K562 (cell line): ENCODE measurements at regions not wholly inside any gene's neighbourhood (a gene's known extent, or its start where the extent isn't known, plus 50 kb on each side); places are given as distances from the start of the nearest gene placed in this dataset.

Experiments used
- ATAC-seq: fragments of 200-7000 bp; cut with Tn5 transposase; 3 replicates; pipeline ENCODE4 v1.9.1; 2020; ENCODE audit warnings: moderate library complexity
- BruUV-seq: library from RNA; stranded (reverse); fragments of 400-500 nt; replicated peaks from 2 replicates; lab custom pipeline; 2021; lab: Mats Ljungman, UMichigan
- CTCF ChIA-PET: fragments of 300-600 bp; formaldehyde crosslinking; extraction: SDS; loops from one replicate; lab custom pipeline; 2021; ENCODE audit warnings: low intra/inter-chr PET ratio; lab: Yijun Ruan, JAX
- POLR2A ChIA-PET: fragments of 300-600, 350-650 bp; sonication (Branson Sonifier 250); formaldehyde crosslinking; extraction: SDS; loops from one replicate; lab custom pipeline; 2021; ENCODE audit warnings: antibody characterized with exemption, inconsistent platforms; lab: Yijun Ruan, JAX
- DNase-seq, 4 experiments: peaks; one replicate each; pipeline versions ENCODE4 v3.0.0 to v3.0.0-alpha.2; 2011 to 2018; ENCODE audit warnings: low spot score in 3 of 4, mixed read lengths in 3 of 4; ENCODE audit errors: extremely low read depth in 1 of 4
- FAIRE-seq: peaks from 2 replicates; lab custom pipeline; 2011; peaks lifted over from hg19 to GRCh38; lab: Jason Lieb, UNC
- H2AFZ ChIP-seq: 2 replicates; pipeline ENCODE4 v1.6.0; 2011; ENCODE audit warnings: low read depth, low read length, control low read depth, inconsistent platforms
- H3K27ac ChIP-seq: fragments of 200-600 bp; 3 replicates; pipeline ENCODE4 v1.8.0; 2011; ENCODE audit warnings: low read depth, mild to moderate bottlenecking, control low read depth, inconsistent platforms, low read length, moderate library complexity, mixed read lengths; ENCODE audit errors: extremely low read depth
- H3K27me3 ChIP-seq, 2 experiments: fragments of 300-600 bp in 1 of 2; 2 replicates in 1 of 2; 3 replicates in 1 of 2; pipeline versions ENCODE4 v1.6.0 to v1.8.0; 2011; ENCODE audit warnings: inconsistent platforms in 2 of 2, low read length in 2 of 2, mild to moderate bottlenecking in 1 of 2, mixed read lengths in 1 of 2, moderate library complexity in 1 of 2; ENCODE audit not compliant: control insufficient read depth in 2 of 2, insufficient read depth in 2 of 2
- H3K36me3 ChIP-seq: fragments of 300-600 bp; 3 replicates; pipeline ENCODE4 v1.8.0; 2011; ENCODE audit warnings: mild to moderate bottlenecking, low read length, inconsistent platforms; ENCODE audit not compliant: control insufficient read depth, insufficient read depth
- H3K4me1 ChIP-seq, 2 experiments: fragments of 200-600 bp in 1 of 2; replicated peaks in 1 of 2; 2 replicates in 1 of 2; 3 replicates in 1 of 2; pipeline versions ENCODE4 v1.5.1 to v1.8.0; 2011; ENCODE audit warnings: inconsistent platforms in 2 of 2, low read length in 2 of 2, mild to moderate bottlenecking in 1 of 2, mixed read lengths in 1 of 2, moderate library complexity in 1 of 2; ENCODE audit not compliant: control insufficient read depth in 2 of 2, insufficient read depth in 2 of 2
- H3K4me2 ChIP-seq: 2 replicates; pipeline ENCODE4 v1.6.1; 2011; ENCODE audit warnings: low read length, control low read depth, inconsistent platforms, mixed read lengths; ENCODE audit not compliant: insufficient read depth
- H3K4me3 ChIP-seq: fragments of 200-600 bp; sonication (generic), shearing (Covaris generic); 2 replicates; pipeline ENCODE4 v1.5.1; 2016; ENCODE audit warnings: control low read depth, inconsistent platforms
- H3K79me2 ChIP-seq: fragments of 200-600 bp; 3 replicates; pipeline ENCODE4 v1.8.0; 2011; ENCODE audit warnings: low read length, inconsistent platforms; ENCODE audit not compliant: control insufficient read depth, insufficient read depth
- H3K9ac ChIP-seq, 2 experiments: 2 replicates each; pipeline versions ENCODE4 v1.6.0 to v1.6.1; 2011; ENCODE audit warnings: low read depth in 2 of 2, low read length in 2 of 2, control low read depth in 1 of 2, inconsistent platforms in 1 of 2, mild to moderate bottlenecking in 1 of 2, mixed read lengths in 1 of 2; ENCODE audit not compliant: insufficient read depth in 1 of 2
- H3K9me1 ChIP-seq: one replicate; pipeline ENCODE4 v1.6.0; 2011; ENCODE audit warnings: inconsistent platforms, mild to moderate bottlenecking, low read length, moderate library complexity; ENCODE audit not compliant: control insufficient read depth, insufficient read depth
- H3K9me3 ChIP-seq: replicated peaks from 2 replicates; pipeline ENCODE4 v1.5.1; 2011; ENCODE audit warnings: low read depth, low read length, inconsistent platforms; ENCODE audit not compliant: control insufficient read depth, insufficient read depth
- H4K20me1 ChIP-seq: replicated peaks from 2 replicates; pipeline ENCODE4 v1.6.1; 2011; ENCODE audit warnings: low read length, inconsistent platforms, mixed read lengths; ENCODE audit not compliant: control insufficient read depth, insufficient read depth
- ATF7 ChIP-seq: fragments of 450-650 bp; IDR thresholded peaks from 2 replicates; pipeline ENCODE4 v1.7.1; 2014; ENCODE audit warnings: mild to moderate bottlenecking, moderate library complexity
- FOXA1 ChIP-seq: fragments of 450-650 bp; IDR thresholded peaks from 2 replicates; pipeline ENCODE4 v1.6.1; 2016; ENCODE audit warnings: mild to moderate bottlenecking, borderline replicate concordance
- HNRNPK ChIP-seq: fragments of 200-400 bp; formaldehyde crosslinking; IDR thresholded peaks from one replicate; pipeline ENCODE4 v1.6.1; 2018; ENCODE audit warnings: mild to moderate bottlenecking, low read depth, low read length; ENCODE audit not compliant: poor library complexity, severe bottlenecking
- MTF1 ChIP-seq: fragments of 250-450 bp; sonication (Bioruptor Pico); IDR thresholded peaks from 2 replicates; pipeline ENCODE4 v1.9.0; 2021; ENCODE audit warnings: moderate library complexity, mild to moderate bottlenecking, inconsistent platforms, borderline replicate concordance
- NR2C2 ChIP-seq, 2 experiments: fragments of 200-800 bp in 1 of 2; sonication (Bioruptor generic) in 1 of 2; sonication (generic) in 1 of 2; formaldehyde crosslinking in 1 of 2; IDR thresholded peaks; 2 replicates each; pipeline versions ENCODE4 v1.6.1 to v1.8.0; 2016 to 2022; ENCODE audit warnings: mild to moderate bottlenecking in 1 of 2, missing compliant biosample characterization in 1 of 2, missing genetic modification characterization in 1 of 2, missing genetic modification reagents in 1 of 2
- TAF7 ChIP-seq: fragments of 450-650 bp; IDR thresholded peaks from 2 replicates; pipeline ENCODE4 v1.6.1; 2016; ENCODE audit warnings: missing genetic modification characterization, missing compliant biosample characterization
- ZBTB1 ChIP-seq: sonication (generic); formaldehyde crosslinking; IDR thresholded peaks from 2 replicates; pipeline ENCODE4 v1.8.1; 2023; ENCODE audit warnings: missing genetic modification reagents, low read depth, mild to moderate bottlenecking, borderline replicate concordance
- ZFPM2 ChIP-seq: fragments of 250-450 bp; sonication (Bioruptor Pico); IDR thresholded peaks from 2 replicates; pipeline ENCODE4 v1.5.1; 2022; ENCODE audit warnings: mild to moderate bottlenecking
- ZNF695 ChIP-seq: fragments of 450-650 bp; formaldehyde crosslinking; IDR thresholded peaks from 2 replicates; pipeline ENCODE4 v1.4.0; 2020; ENCODE audit warnings: mild to moderate bottlenecking, moderate library complexity
- WGBS: fragments of 100-300 bp; shearing (Covaris generic); methylation state at CpG from one replicate; pipeline ENCODE4 v1.1.6; 2016; ENCODE audit warnings: low coverage, mixed read lengths; ENCODE audit not compliant: insufficient coverage; ENCODE audit errors: missing lambda C conversion rate; 5-methylcytosine and 5-hydroxymethylcytosine counted together
- in situ Hi-C: fragments of 300-500 bp; cut with MboI; formaldehyde crosslinking; loops from 4 replicates; pipeline ENCODE4 v1.15.0; 2018; ENCODE audit warnings: inconsistent platforms, mixed read lengths
- intact Hi-C: fragments of 100-400 bp; cut with micrococcal nuclease; formaldehyde crosslinking; loops from 2 replicates; pipeline ENCODE4 v1.14.2; 2022
- TF ChIP-seq, protein P1 (sequence below), 2 experiments: fragments of 450-650 bp in 1 of 2; sonication (generic) in 1 of 2; formaldehyde crosslinking; conservative IDR thresholded peaks; 2 replicates each; pipeline versions ENCODE4 v1.4.0 to v1.8.1; 2020 to 2022; ENCODE audit warnings: mild to moderate bottlenecking in 1 of 2, missing genetic modification reagents in 1 of 2
- TF ChIP-seq, protein P2 (sequence below): fragments of 250-450 bp; sonication (Bioruptor Pico); IDR thresholded peaks from 2 replicates; pipeline ENCODE4 v1.8.0; 2022; ENCODE audit warnings: moderate library complexity, mild to moderate bottlenecking, inconsistent platforms
- TF ChIP-seq, protein P3 (sequence below), 2 experiments: fragments of 250-450 bp in 1 of 2; fragments of 450-650 bp in 1 of 2; sonication (Bioruptor Pico) in 1 of 2; IDR thresholded peaks; 2 replicates each; pipeline versions ENCODE4 v1.6.1 to v1.8.0; 2016 to 2021; ENCODE audit warnings: mild to moderate bottlenecking in 2 of 2, moderate library complexity in 2 of 2, missing compliant biosample characterization in 1 of 2, missing genetic modification characterization in 1 of 2
- TF ChIP-seq, protein P4 (sequence below): fragments of 200-800 bp; sonication (Bioruptor generic); IDR thresholded peaks from 2 replicates; pipeline ENCODE4 v1.6.1; 2016; ENCODE audit warnings: missing genetic modification characterization, missing compliant biosample characterization
- TF ChIP-seq, protein P5 (sequence below): sonication (generic); formaldehyde crosslinking; IDR thresholded peaks from 2 replicates; pipeline ENCODE4 v1.8.0; 2022; ENCODE audit warnings: mild to moderate bottlenecking, missing genetic modification reagents

DNA sequence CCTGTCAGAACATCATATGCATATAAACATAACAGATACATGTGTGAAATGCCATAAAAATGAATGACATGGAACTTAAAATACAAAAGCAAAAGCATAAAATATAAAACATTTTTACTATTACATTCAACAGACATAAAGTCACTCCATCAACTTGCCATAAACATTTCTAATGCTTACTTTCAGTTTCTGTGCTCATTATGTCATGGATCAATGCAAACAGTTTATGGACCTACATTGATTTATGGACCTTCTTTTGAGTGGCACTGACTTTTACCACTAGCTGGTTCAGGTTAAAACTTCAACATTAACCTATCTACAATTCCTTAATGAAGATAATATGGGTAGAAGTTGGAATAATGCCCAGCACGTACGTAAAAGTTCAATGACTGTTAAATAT, 577.4 kb upstream of the LMCD1 start:
- ChIA-PET CTCF (no interaction called here), POLR2A (no interaction called here)
- Histone ChIP-seq H3K27me3 (no peaks in the 10 kb centered on the region), H3K4me3 (no peak overlapping the region), H2AFZ (no peak overlapping the region), H3K9me3 (no peaks in the 10 kb centered on the region), H3K9me1 (no peaks in the 10 kb centered on the region), H3K27ac (no peak overlapping the region), H3K4me2 (no peak overlapping the region), H4K20me1 (no peaks in the 10 kb centered on the region), H3K4me1 (no peaks in the 10 kb centered on the region), H3K79me2 (no peaks in the 10 kb centered on the region), H3K9ac (no peak overlapping the region), H3K36me3 (no peaks in the 10 kb centered on the region)
- intact Hi-C loops (no loop called here), in situ Hi-C loops (no loop called here)
- DNase-seq (no peak), FAIRE-seq (no peak), ATAC-seq (no peak)
- 9% methylated on average over 2 of the region's 2 CpGs for WGBS
- BruUV-seq = no TSS peak
- TF ChIP-seq ATF7 (no peak), HNRNPK (no peak), ZBTB1 (CRISPR knock-in tag) (no peak), ZFPM2 (CRISPR knock-in tag) (no peak), TAF7 (tag) (no peak), ZNF695 (CRISPR knock-in tag) (no peak), FOXA1 (no peak), NR2C2 (CRISPR knock-in tag; IDR thresholded peaks at IDR 0.05) (no peak), NR2C2 (tag; IDR thresholded peaks at IDR 0.05) (no peak), MTF1 (CRISPR knock-in tag) (no peak)
- TF ChIP-seq, protein P1, sequence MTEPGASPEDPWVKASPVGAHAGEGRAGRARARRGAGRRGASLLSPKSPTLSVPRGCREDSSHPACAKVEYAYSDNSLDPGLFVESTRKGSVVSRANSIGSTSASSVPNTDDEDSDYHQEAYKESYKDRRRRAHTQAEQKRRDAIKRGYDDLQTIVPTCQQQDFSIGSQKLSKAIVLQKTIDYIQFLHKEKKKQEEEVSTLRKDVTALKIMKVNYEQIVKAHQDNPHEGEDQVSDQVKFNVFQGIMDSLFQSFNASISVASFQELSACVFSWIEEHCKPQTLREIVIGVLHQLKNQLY (CRISPR knock-in tag; conservative IDR thresholded peaks at IDR 0.05) = no peak
- TF ChIP-seq, protein P2, sequence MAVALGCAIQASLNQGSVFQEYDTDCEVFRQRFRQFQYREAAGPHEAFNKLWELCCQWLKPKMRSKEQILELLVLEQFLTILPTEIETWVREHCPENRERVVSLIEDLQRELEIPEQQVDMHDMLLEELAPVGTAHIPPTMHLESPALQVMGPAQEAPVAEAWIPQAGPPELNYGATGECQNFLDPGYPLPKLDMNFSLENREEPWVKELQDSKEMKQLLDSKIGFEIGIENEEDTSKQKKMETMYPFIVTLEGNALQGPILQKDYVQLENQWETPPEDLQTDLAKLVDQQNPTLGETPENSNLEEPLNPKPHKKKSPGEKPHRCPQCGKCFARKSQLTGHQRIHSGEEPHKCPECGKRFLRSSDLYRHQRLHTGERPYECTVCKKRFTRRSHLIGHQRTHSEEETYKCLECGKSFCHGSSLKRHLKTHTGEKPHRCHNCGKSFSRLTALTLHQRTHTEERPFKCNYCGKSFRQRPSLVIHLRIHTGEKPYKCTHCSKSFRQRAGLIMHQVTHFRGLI = no peak
- TF ChIP-seq, protein P3, sequence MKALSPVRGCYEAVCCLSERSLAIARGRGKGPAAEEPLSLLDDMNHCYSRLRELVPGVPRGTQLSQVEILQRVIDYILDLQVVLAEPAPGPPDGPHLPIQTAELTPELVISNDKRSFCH (CRISPR knock-in tag; IDR thresholded peaks at IDR 0.05) = no peak
- TF ChIP-seq, protein P3 (tag; IDR thresholded peaks at IDR 0.05) = no peak
- TF ChIP-seq, protein P4, sequence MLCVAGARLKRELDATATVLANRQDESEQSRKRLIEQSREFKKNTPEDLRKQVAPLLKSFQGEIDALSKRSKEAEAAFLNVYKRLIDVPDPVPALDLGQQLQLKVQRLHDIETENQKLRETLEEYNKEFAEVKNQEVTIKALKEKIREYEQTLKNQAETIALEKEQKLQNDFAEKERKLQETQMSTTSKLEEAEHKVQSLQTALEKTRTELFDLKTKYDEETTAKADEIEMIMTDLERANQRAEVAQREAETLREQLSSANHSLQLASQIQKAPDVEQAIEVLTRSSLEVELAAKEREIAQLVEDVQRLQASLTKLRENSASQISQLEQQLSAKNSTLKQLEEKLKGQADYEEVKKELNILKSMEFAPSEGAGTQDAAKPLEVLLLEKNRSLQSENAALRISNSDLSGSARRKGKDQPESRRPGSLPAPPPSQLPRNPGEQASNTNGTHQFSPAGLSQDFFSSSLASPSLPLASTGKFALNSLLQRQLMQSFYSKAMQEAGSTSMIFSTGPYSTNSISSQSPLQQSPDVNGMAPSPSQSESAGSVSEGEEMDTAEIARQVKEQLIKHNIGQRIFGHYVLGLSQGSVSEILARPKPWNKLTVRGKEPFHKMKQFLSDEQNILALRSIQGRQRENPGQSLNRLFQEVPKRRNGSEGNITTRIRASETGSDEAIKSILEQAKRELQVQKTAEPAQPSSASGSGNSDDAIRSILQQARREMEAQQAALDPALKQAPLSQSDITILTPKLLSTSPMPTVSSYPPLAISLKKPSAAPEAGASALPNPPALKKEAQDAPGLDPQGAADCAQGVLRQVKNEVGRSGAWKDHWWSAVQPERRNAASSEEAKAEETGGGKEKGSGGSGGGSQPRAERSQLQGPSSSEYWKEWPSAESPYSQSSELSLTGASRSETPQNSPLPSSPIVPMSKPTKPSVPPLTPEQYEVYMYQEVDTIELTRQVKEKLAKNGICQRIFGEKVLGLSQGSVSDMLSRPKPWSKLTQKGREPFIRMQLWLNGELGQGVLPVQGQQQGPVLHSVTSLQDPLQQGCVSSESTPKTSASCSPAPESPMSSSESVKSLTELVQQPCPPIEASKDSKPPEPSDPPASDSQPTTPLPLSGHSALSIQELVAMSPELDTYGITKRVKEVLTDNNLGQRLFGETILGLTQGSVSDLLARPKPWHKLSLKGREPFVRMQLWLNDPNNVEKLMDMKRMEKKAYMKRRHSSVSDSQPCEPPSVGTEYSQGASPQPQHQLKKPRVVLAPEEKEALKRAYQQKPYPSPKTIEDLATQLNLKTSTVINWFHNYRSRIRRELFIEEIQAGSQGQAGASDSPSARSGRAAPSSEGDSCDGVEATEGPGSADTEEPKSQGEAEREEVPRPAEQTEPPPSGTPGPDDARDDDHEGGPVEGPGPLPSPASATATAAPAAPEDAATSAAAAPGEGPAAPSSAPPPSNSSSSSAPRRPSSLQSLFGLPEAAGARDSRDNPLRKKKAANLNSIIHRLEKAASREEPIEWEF = no peak
- TF ChIP-seq, protein P5, sequence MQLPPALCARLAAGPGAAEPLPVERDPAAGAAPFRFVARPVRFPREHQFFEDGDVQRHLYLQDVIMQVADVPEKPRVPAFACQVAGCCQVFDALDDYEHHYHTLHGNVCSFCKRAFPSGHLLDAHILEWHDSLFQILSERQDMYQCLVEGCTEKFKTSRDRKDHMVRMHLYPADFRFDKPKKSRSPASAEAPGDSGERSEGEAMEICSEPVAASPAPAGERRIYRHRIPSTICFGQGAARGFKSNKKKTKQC (CRISPR knock-in tag) = no peak
